Fibroblast of lung (primary cell): ENCODE measurements at regions not wholly inside any gene's neighbourhood (a gene's known extent, or its start where the extent isn't known, plus 50 kb on each side); places are given as distances from the start of the nearest gene placed in this dataset.

Experiments
- EZH2 ChIP-seq: IDR thresholded peaks from 2 replicates; pipeline ENCODE4 v1.5.1; 2012; ENCODE audit warnings: low read length, control low read depth, mild to moderate bottlenecking; ENCODE audit errors: missing control alignments
- TF ChIP-seq, protein P1 (sequence below), 2 donors: IDR thresholded peaks in 1 of 2; conservative IDR thresholded peaks in 1 of 2; 1 replicate in 1 of 2; 2 replicates in 1 of 2; pipeline ENCODE4 v1.5.1; 2011 to 2012; ENCODE audit warnings: low read length in 2 of 2, control low read depth in 1 of 2, inconsistent platforms in 1 of 2, low read depth in 1 of 2, mild to moderate bottlenecking in 1 of 2

- TF ChIP-seq, protein P1, sequence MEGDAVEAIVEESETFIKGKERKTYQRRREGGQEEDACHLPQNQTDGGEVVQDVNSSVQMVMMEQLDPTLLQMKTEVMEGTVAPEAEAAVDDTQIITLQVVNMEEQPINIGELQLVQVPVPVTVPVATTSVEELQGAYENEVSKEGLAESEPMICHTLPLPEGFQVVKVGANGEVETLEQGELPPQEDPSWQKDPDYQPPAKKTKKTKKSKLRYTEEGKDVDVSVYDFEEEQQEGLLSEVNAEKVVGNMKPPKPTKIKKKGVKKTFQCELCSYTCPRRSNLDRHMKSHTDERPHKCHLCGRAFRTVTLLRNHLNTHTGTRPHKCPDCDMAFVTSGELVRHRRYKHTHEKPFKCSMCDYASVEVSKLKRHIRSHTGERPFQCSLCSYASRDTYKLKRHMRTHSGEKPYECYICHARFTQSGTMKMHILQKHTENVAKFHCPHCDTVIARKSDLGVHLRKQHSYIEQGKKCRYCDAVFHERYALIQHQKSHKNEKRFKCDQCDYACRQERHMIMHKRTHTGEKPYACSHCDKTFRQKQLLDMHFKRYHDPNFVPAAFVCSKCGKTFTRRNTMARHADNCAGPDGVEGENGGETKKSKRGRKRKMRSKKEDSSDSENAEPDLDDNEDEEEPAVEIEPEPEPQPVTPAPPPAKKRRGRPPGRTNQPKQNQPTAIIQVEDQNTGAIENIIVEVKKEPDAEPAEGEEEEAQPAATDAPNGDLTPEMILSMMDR (conservative IDR thresholded peaks at IDR 0.05 in 1 of 2, IDR thresholded peaks at IDR 0.05 in 1 of 2; ENCODE audit: low read depth in 1 of 2, low read length in 2 of 2): no peak
- no peak for TF ChIP-seq EZH2
These were observed 405.3 kb downstream of the MID1IP1 start for GRCh38 chrX:39206399-39207145.
